Spleen (tissue), 11 donors: ENCODE measurements at regions not wholly inside any gene's neighbourhood (a gene's known extent, or its start where the extent isn't known, plus 50 kb on each side); places are given as distances from the start of the nearest gene placed in this dataset.

Experiments
- DNase-seq: peaks from one replicate; pipeline ENCODE4 v3.0.0-alpha.2; 2020
- H3K27ac ChIP-seq, 8 donors: fragments of 200-600 bp; sonication (generic) in 7 of 8; 1 replicate in 4 of 8; 2 replicates in 4 of 8; pipeline versions ENCODE4 v1.5.0 to v1.8.0; 2016 to 2021; ENCODE audit warnings: inconsistent platforms in 4 of 8, mild to moderate bottlenecking in 4 of 8, moderate library complexity in 1 of 8
- H3K27me3 ChIP-seq, 7 donors: fragments of 200-600 bp; sonication (generic) in 6 of 7; replicated peaks in 1 of 7; 1 replicate in 4 of 7; 2 replicates in 3 of 7; pipeline versions ENCODE4 v1.5.0 to v1.8.0; 2016 to 2021; ENCODE audit warnings: inconsistent platforms in 3 of 7, mild to moderate bottlenecking in 1 of 7
- H3K36me3 ChIP-seq, 6 donors: fragments of 200-600 bp; sonication (generic) in 5 of 6; 1 replicate in 4 of 6; 2 replicates in 2 of 6; pipeline versions ENCODE4 v1.5.0 to v1.8.0; 2016 to 2021; ENCODE audit warnings: inconsistent platforms in 2 of 6
- H3K4me1 ChIP-seq, 6 donors: fragments of 200-600 bp; sonication (generic) in 5 of 6; 1 replicate in 3 of 6; 2 replicates in 3 of 6; pipeline versions ENCODE4 v1.5.0 to v1.8.0; 2016 to 2021; ENCODE audit warnings: inconsistent platforms in 3 of 6
- H3K4me3 ChIP-seq, 8 donors: fragments of 200-600 bp; sonication (generic) in 7 of 8; 1 replicate in 4 of 8; 2 replicates in 4 of 8; pipeline versions ENCODE4 v1.5.0 to v1.8.0; 2016 to 2021; ENCODE audit warnings: inconsistent platforms in 4 of 8, mild to moderate bottlenecking in 4 of 8, moderate library complexity in 2 of 8
- H3K9me3 ChIP-seq, 8 donors: fragments of 200-600 bp; sonication (generic) in 7 of 8; 1 replicate in 4 of 8; 2 replicates in 4 of 8; pipeline versions ENCODE4 v1.5.0 to v1.8.0; 2016 to 2021; ENCODE audit warnings: inconsistent platforms in 4 of 8
- POLR2A ChIP-seq, 3 donors: fragments of 450-650 bp; IDR thresholded peaks; one replicate each; pipeline ENCODE4 v1.5.1; 2017; ENCODE audit warnings: antibody characterized with exemption in 3 of 3, mild to moderate bottlenecking in 1 of 3
- POLR2AphosphoS5 ChIP-seq, 3 donors: sonication (generic); formaldehyde crosslinking; IDR thresholded peaks; one replicate each; pipeline ENCODE4 v1.5.1; 2017; ENCODE audit warnings: antibody characterized with exemption in 3 of 3
- WGBS, 5 donors: extraction: QIAGEN DNeasy Blood & Tissue Kit in 3 of 5; methylation state at CpG; one replicate each; pipeline versions ENCODE4 v1.1.5 to v1.1.7; 2013 to 2018; 5-methylcytosine and 5-hydroxymethylcytosine counted together
- intact Hi-C: fragments of 100-400 bp; cut with DNase I; formaldehyde crosslinking; loops from one replicate; pipeline ENCODE4 v1.15.0; 2023; ENCODE audit warnings: low total_unique reads
- TF ChIP-seq, protein P1 (sequence below), 11 experiments: fragments of 200-600 bp in 7 of 11; fragments of 450-650 bp in 4 of 11; sonication (generic) in 4 of 11; IDR thresholded peaks in 8 of 11; conservative IDR thresholded peaks in 3 of 11; 1 replicate in 7 of 11; 2 replicates in 4 of 11; pipeline versions ENCODE4 v1.4.0 to v1.8.0; 2016 to 2021; ENCODE audit warnings: antibody characterized with exemption in 11 of 11, inconsistent platforms in 4 of 11, mild to moderate bottlenecking in 1 of 11
- donor health status: healthy with polysubstance abuse.
- donor health status: DM: no; HTN: no; CAD: no; lungs with moderate emphysema.
- donor health status: DM: no; HTN: no; CAD: no.
- donor health status: Bipolar disorder and iron deficiency.
- donor health status: healthy.
- donor health status: DM: no; HTN: no; CAD: no.
- donor health status: DM: yes; HTN: yes; CAD: no.

DNA sequence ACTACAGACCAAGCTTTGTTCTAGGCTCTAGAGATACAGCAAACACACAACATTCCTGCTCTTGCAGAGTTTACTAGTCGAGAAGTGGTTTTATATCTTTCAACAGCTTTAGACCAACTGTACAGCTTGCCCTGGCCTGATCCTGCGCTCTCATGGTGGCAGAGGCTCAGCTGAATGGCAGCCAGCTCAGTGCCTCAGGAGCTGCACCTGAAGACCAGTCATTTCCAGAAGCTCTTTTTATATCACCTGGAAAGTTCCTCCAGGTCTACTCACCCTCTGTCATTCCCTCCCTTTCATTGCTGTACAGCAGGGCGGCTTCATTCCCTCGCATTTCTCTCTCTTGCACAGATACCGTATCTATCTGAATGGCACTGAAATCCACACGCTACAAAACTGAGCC, 319.8 kb downstream of the GATA3 start:
- H3K27me3 ChIP-seq = no peaks in the 10 kb centered on the region
- no peaks in the 10 kb centered on the region for H3K9me3 ChIP-seq
- no peak overlapping the region for H3K27ac ChIP-seq
- H3K4me1 ChIP-seq = no peaks in the 10 kb centered on the region
- no peaks in the 10 kb centered on the region for H3K36me3 ChIP-seq
- H3K4me3 ChIP-seq = no peak overlapping the region
- 89 to 97% (median 93%) methylated on average over 6 of the region's 6 CpGs for WGBS, 5 donors
- intact Hi-C loops = no loop called here
- DNase-seq = no peak
- TF ChIP-seq POLR2AphosphoS5 (IDR thresholded peaks at IDR 0.05) (no peak), POLR2A (IDR thresholded peaks at IDR 0.05) (no peak)
- TF ChIP-seq, protein P1, sequence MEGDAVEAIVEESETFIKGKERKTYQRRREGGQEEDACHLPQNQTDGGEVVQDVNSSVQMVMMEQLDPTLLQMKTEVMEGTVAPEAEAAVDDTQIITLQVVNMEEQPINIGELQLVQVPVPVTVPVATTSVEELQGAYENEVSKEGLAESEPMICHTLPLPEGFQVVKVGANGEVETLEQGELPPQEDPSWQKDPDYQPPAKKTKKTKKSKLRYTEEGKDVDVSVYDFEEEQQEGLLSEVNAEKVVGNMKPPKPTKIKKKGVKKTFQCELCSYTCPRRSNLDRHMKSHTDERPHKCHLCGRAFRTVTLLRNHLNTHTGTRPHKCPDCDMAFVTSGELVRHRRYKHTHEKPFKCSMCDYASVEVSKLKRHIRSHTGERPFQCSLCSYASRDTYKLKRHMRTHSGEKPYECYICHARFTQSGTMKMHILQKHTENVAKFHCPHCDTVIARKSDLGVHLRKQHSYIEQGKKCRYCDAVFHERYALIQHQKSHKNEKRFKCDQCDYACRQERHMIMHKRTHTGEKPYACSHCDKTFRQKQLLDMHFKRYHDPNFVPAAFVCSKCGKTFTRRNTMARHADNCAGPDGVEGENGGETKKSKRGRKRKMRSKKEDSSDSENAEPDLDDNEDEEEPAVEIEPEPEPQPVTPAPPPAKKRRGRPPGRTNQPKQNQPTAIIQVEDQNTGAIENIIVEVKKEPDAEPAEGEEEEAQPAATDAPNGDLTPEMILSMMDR (IDR thresholded peaks at IDR 0.05 in 8 of 11, conservative IDR thresholded peaks at IDR 0.05 in 3 of 11) = no peak

DNA sequence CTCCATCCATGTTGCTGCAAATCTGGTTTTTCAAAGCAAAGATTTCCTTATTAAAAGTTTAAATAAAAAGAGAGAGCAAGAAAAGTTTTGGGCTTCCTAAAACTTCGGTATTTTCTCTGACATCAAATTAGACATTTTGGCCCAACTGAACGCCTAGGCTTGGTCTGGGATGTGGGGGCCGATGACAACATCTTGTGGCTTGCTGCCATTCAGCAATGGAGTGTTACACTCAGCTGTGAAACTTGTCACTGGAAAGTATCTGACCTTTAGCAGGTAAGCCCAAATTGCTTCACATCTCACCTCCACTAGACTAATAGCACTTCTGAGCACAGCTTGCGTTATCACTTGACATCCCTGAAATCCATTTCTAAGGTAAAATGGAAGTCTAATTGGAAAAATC, 320.6 kb downstream of the GATA3 start:
- Histone ChIP-seq H3K4me1 (peaks cover 0 to 4% (median 0%) of the 10 kb centered on the region in 6 donors), H3K36me3 (no peaks in the 10 kb centered on the region), H3K27ac (no peak overlapping the region), H3K9me3 (no peaks in the 10 kb centered on the region), H3K4me3 (no peak overlapping the region), H3K27me3 (no peaks in the 10 kb centered on the region)
- TF ChIP-seq, protein P1 (IDR thresholded peaks at IDR 0.05 in 8 of 11, conservative IDR thresholded peaks at IDR 0.05 in 3 of 11) = no peak
- no peak for TF ChIP-seq POLR2A (IDR thresholded peaks at IDR 0.05)
- no peak for TF ChIP-seq POLR2AphosphoS5 (IDR thresholded peaks at IDR 0.05)
- intact Hi-C loops = no loop called here
- no peak for DNase-seq
- WGBS, 5 donors = 83 to 93% (median 86%) methylated on average over 4 of the region's 4 CpGs

DNA sequence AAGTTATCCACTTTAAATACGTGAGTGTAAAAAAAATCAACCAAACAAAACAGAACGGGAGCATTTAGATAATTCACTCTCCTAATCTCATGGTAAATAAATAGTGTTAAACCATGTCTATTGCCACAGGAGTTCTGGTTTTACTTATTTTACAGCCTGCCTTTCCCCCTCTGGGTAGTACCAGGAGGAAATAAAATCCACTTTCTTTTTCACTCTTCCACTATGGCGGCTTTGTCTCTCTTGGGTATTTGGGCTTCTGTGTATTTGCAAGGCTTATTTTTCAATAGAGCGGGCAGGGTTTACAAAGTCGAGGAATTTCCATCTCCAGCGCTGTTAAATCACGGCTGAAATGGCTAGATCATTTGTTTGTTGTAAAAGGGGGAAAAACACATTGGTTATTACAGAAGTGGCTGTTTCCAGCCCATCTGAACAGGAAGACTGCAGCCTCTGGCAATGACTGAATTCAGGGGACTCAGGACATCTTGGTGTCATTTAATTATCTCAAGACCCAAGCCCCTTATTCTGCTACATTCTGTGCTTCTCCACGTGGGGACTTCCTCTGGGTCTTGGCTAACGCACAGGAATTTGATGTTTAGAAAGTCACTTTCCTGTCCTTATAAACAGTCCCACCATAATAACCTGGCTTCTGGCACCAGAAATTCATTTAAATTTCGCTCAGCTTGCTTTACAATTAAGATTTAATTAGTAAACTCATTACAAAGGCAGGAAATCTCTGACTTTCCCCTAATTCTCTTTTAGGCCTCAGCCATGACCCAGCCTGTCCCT, 323.9 kb downstream of the GATA3 start:
- peaks cover 0 to 5% (median 0%) of the 10 kb centered on the region in 6 donors for H3K4me1 ChIP-seq
- H3K27ac ChIP-seq = no peak overlapping the region
- 60 to 79% (median 74%) methylated on average over 10 of the region's 10 CpGs for WGBS, 5 donors
- H3K27me3 ChIP-seq = no peaks in the 10 kb centered on the region
- H3K4me3 ChIP-seq = peak overlapping the region in 2 of 8 donors; percentile 6 to 42
- H3K9me3 ChIP-seq = no peaks in the 10 kb centered on the region
- no peak for DNase-seq
- no peaks in the 10 kb centered on the region for H3K36me3 ChIP-seq
- TF ChIP-seq POLR2A (IDR thresholded peaks at IDR 0.05) (no peak), POLR2AphosphoS5 (IDR thresholded peaks at IDR 0.05) (no peak)
- TF ChIP-seq, protein P1 (IDR thresholded peaks at IDR 0.05 in 8 of 11, conservative IDR thresholded peaks at IDR 0.05 in 3 of 11) = no peak
- intact Hi-C loops = no loop called here

DNA sequence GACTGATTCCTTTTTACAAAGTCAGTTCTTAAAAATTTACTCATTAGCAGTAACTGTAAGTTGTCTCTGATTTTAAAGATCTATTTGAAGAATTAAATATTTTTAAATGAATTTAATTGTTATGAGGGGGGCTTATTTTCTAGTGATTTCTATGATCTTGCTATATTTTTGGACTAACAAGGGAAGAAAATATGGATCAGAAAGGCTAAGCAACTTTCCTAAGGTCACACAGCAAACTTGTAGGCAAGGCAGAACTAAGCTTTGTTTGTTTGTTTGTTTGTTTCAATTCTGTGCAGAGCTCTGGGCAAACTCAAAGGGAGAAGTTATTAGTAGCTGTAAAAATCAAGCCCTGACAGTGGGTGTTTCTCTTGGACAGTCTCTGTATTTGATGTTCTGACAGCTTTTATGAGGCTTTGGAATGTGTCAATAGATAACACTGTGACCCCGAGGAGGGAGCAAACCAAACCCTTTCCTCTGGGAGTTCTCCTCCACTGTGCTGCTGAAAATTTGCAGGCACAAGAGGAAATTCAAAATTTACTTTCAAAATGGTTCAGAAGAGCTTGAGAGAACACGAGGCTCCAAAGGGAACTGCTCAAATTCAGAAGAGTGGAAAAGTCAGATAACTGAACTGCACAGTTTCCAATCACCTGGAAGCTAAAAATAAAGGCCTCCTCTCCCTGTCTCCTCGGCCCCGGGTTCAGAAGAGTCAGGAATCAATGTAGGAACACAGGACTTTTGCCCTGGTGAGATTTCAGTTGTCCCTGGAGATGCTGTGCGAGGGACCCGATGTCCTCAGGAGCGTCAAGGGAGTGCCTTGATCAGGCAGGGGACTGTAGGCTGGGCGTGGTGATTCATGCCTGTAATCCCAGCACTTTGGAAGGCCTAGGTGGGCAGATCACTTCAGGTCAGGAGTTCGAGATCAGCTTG, 325.7 kb downstream of the GATA3 start:
- WGBS, 5 donors = 54 to 62% (median 56%) methylated on average over 9 of the region's 9 CpGs
- peaks cover 0 to 5% (median 0%) of the 10 kb centered on the region in 6 donors for H3K4me1 ChIP-seq
- no peaks in the 10 kb centered on the region for H3K36me3 ChIP-seq
- intact Hi-C loops = no loop called here
- no peak for DNase-seq
- no peaks in the 10 kb centered on the region for H3K27me3 ChIP-seq
- H3K4me3 ChIP-seq = no peak overlapping the region
- TF ChIP-seq, protein P1 (IDR thresholded peaks at IDR 0.05 in 8 of 11, conservative IDR thresholded peaks at IDR 0.05 in 3 of 11) = no peak
- TF ChIP-seq POLR2A (IDR thresholded peaks at IDR 0.05) (no peak), POLR2AphosphoS5 (IDR thresholded peaks at IDR 0.05) (no peak)
- no peak overlapping the region for H3K27ac ChIP-seq
- H3K9me3 ChIP-seq = no peaks in the 10 kb centered on the region
